ENCODE measurements at regions not wholly inside any gene's neighbourhood (a gene's known extent, or its start where the extent isn't known, plus 50 kb on each side); places are given as distances from the start of the nearest gene placed in this dataset.
A peak's percentile ranks its signal among the peaks of the same experiment; 100 is the strongest.

GRCh38 chr13:105328212-105328611 lies 1207.2 kb downstream of the EFNB2 start:
- Histone ChIP-seq H3K9me3 (ENCODE audit: low read depth) (no peaks in the 10 kb centered on the region), H3K4me3 (no peak overlapping the region), H3K36me3 (no peaks in the 10 kb centered on the region), H3K27ac (no peak overlapping the region), H3K4me1 (ENCODE audit: low read depth) (peaks cover 7% of the 10 kb centered on the region), H3K27me3 (no peaks in the 10 kb centered on the region)
- no peak for DNase-seq (ENCODE audit: low read depth in 1 of 2, low spot score in 1 of 2)
- TF ChIP-seq CTCF (IDR thresholded peaks at IDR 0.05; ENCODE audit: low read depth, low read length) = no peak

- DNase-seq (ENCODE audit: low read depth in 1 of 2, low spot score in 1 of 2) = no peak
- H3K4me1 ChIP-seq (ENCODE audit: low read depth) = peaks cover 7% of the 10 kb centered on the region
- H3K36me3 ChIP-seq = no peaks in the 10 kb centered on the region
- H3K9me3 ChIP-seq (ENCODE audit: low read depth) = no peaks in the 10 kb centered on the region
- no peaks in the 10 kb centered on the region for H3K27me3 ChIP-seq
- no peak overlapping the region for H3K4me3 ChIP-seq
- H3K27ac ChIP-seq = no peak overlapping the region
- TF ChIP-seq CTCF (IDR thresholded peaks at IDR 0.05; ENCODE audit: low read depth, low read length) = no peak
These were observed 1207.8 kb downstream of the EFNB2 start for GRCh38 chr13:105327581-105328126.

- Histone ChIP-seq H3K4me3 (no peak overlapping the region), H3K36me3 (no peaks in the 10 kb centered on the region), H3K4me1 (ENCODE audit: low read depth) (peaks cover 18% of the 10 kb centered on the region), H3K9me3 (ENCODE audit: low read depth) (no peaks in the 10 kb centered on the region), H3K27me3 (no peaks in the 10 kb centered on the region), H3K27ac (no peak overlapping the region)
- no peak for TF ChIP-seq CTCF (IDR thresholded peaks at IDR 0.05; ENCODE audit: low read depth, low read length)
- DNase-seq (ENCODE audit: low read depth in 1 of 2, low spot score in 1 of 2) = no peak
These were observed 1215.6 kb downstream of the EFNB2 start for GRCh38 chr13:105319875-105320274.

GRCh38 chr13:105316731-105317130 lies 1218.7 kb downstream of the EFNB2 start:
- Histone ChIP-seq H3K4me3 (no peak overlapping the region), H3K4me1 (ENCODE audit: low read depth) (peaks cover 11% of the 10 kb centered on the region), H3K9me3 (ENCODE audit: low read depth) (no peaks in the 10 kb centered on the region), H3K36me3 (no peaks in the 10 kb centered on the region), H3K27me3 (no peaks in the 10 kb centered on the region), H3K27ac (no peak overlapping the region)
- no peak for TF ChIP-seq CTCF (IDR thresholded peaks at IDR 0.05; ENCODE audit: low read depth, low read length)
- peak in 1 of 2 donors; percentile 7 for DNase-seq (ENCODE audit: low read depth in 1 of 2, low spot score in 1 of 2)

- H3K4me1 ChIP-seq (ENCODE audit: low read depth) = peaks cover 11% of the 10 kb centered on the region
- H3K27me3 ChIP-seq = no peaks in the 10 kb centered on the region
- no peak for TF ChIP-seq CTCF (IDR thresholded peaks at IDR 0.05; ENCODE audit: low read depth, low read length)
- no peak overlapping the region for H3K4me3 ChIP-seq
- no peaks in the 10 kb centered on the region for H3K9me3 ChIP-seq (ENCODE audit: low read depth)
- DNase-seq (ENCODE audit: low read depth in 1 of 2, low spot score in 1 of 2) = no peak
- H3K27ac ChIP-seq = no peak overlapping the region
- no peaks in the 10 kb centered on the region for H3K36me3 ChIP-seq
These were observed 1222.6 kb downstream of the EFNB2 start for GRCh38 chr13:105312906-105313305.

- Histone ChIP-seq H3K27me3 (no peaks in the 10 kb centered on the region), H3K27ac (no peak overlapping the region), H3K9me3 (ENCODE audit: low read depth) (no peaks in the 10 kb centered on the region), H3K36me3 (no peaks in the 10 kb centered on the region), H3K4me3 (no peak overlapping the region), H3K4me1 (ENCODE audit: low read depth) (no peaks in the 10 kb centered on the region)
- no peak for DNase-seq (ENCODE audit: low read depth in 1 of 2, low spot score in 1 of 2)
- no peak for TF ChIP-seq CTCF (IDR thresholded peaks at IDR 0.05; ENCODE audit: low read depth, low read length)
These were observed 1224.4 kb downstream of the EFNB2 start for GRCh38 chr13:105311094-105311493.

All from cardiac muscle cell (in vitro differentiated cells and primary cell).